Ammon's horn (tissue), 1 donor: ENCODE measurements at regions not wholly inside any gene's neighbourhood (a gene's known extent, or its start where the extent isn't known, plus 50 kb on each side); places are given as distances from the start of the nearest gene placed in this dataset.

ENCODE experiments used
- DNase-seq: peaks from one replicate; pipeline ENCODE4 v3.0.0-alpha.2; 2016; ENCODE audit warnings: low spot score

GRCh38 chr4:96183611-96184010 lies 343.7 kb downstream of the PDHA2 start:
- DNase-seq, result no peak

- DNase-seq, result no peak
Observed at GRCh38 chr4:96186593-96186992, 346.7 kb downstream of the PDHA2 start.

GRCh38 chr4:96189761-96190160 lies 349.9 kb downstream of the PDHA2 start:
- DNase-seq, result no peak

- no peak for DNase-seq
Observed at GRCh38 chr4:96193061-96193460, 353.2 kb downstream of the PDHA2 start.

GRCh38 chr4:96194993-96195392 lies 355.1 kb downstream of the PDHA2 start:
- no peak for DNase-seq

- DNase-seq, result no peak
Observed at GRCh38 chr4:96205143-96205936, 365.4 kb downstream of the PDHA2 start.

- DNase-seq, result no peak
Observed at GRCh38 chr4:96227515-96227914, 387.6 kb downstream of the PDHA2 start.

- no peak for DNase-seq
Observed at GRCh38 chr4:96228463-96228862, 388.6 kb downstream of the PDHA2 start.

GRCh38 chr4:96240041-96240440 lies 400.1 kb downstream of the PDHA2 start:
- no peak for DNase-seq

- DNase-seq, result no peak
Observed at GRCh38 chr4:96241819-96242218, 401.9 kb downstream of the PDHA2 start.

- DNase-seq, result no peak
Observed at GRCh38 chr4:96247096-96247495, 407.2 kb downstream of the PDHA2 start.

- no peak for DNase-seq
Observed at GRCh38 chr4:96248225-96248624, 408.3 kb downstream of the PDHA2 start.

- no peak for DNase-seq
Observed at GRCh38 chr4:96260064-96260682, 420.3 kb downstream of the PDHA2 start.

GRCh38 chr4:96262057-96262456 lies 422.2 kb downstream of the PDHA2 start:
- no peak for DNase-seq

- DNase-seq, result no peak
Observed at GRCh38 chr4:96263291-96263690, 423.4 kb downstream of the PDHA2 start.

- no peak for DNase-seq
Observed at GRCh38 chr4:96264941-96265463, 425.1 kb downstream of the PDHA2 start.

GRCh38 chr4:96293806-96294205 lies 453.9 kb downstream of the PDHA2 start:
- no peak for DNase-seq

GRCh38 chr4:96295143-96295741 lies 455.3 kb downstream of the PDHA2 start:
- no peak for DNase-seq

- DNase-seq, result no peak
Observed at GRCh38 chr4:96301715-96302114, 461.8 kb downstream of the PDHA2 start.

GRCh38 chr4:96305030-96305429 lies 465.1 kb downstream of the PDHA2 start:
- no peak for DNase-seq

GRCh38 chr4:96312046-96312685 lies 472.3 kb downstream of the PDHA2 start:
- DNase-seq, result no peak

- DNase-seq, result no peak
Observed at GRCh38 chr4:96315815-96316214, 475.9 kb downstream of the PDHA2 start.

GRCh38 chr4:96316776-96317175 lies 476.9 kb downstream of the PDHA2 start:
- DNase-seq, result no peak
